ENCODE measurements at regions not wholly inside any gene's neighbourhood (a gene's known extent, or its start where the extent isn't known, plus 50 kb on each side); places are given as distances from the start of the nearest gene placed in this dataset.
A peak's percentile ranks its signal among the peaks of the same experiment; 100 is the strongest.

DNA sequence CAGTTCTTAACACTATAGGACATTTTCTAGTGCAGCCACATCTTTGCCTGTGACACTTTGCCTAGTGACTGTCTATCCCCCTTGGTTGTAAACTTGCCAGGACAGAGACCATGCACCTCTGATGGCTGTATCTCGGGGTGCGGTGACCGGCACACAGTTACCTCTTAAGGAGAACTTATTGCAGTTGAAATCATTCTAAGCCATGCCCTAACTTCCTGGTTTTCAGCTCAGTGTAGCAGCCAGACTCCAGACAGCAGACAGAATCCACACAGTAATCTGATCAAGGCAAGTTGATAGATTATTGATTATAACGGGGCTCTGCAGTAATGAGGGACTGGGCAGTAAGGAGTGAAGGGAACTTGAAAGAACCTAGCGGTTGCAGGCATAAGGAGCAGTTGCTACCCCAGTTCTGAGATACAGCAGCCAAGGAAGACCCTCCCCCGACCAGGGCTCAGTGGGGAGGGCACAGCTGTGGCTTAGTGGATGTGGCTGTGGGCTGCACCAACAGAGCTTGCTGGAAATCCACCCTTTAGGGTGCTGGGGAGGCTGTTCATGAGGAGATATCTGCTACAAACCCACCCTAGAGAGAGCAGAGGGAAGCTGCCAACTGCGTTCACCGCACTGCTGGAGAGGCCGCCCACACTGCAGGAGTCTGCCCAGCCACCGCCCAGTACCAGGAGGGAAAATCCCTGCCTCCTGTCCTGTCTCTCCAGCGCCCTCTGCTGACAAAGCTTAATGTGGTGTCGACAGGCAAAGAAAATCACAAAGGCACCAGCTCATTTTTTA, 58.2 kb upstream of the BEGAIN start:
- Histone ChIP-seq H3K27me3 (no peaks in the 10 kb centered on the region), H3K4me1 (peaks cover 8 to 25% (median 14%) of the 10 kb centered on the region in 4 donors), H3K36me3 (no peaks in the 10 kb centered on the region), H3K9me3 (no peaks in the 10 kb centered on the region), H3K4me3 (no peak overlapping the region), H3K27ac (no peak overlapping the region)
- intact Hi-C loops (cut with DNase I; ENCODE audit: low total_unique reads), result no loop called here
- in situ Hi-C loops (cut with MboI; ENCODE audit: low pct_ligation_motif_present in 1 of 4, low pct_unique_long_range_greater_than_20kb in 1 of 4, low sequenced_read_pairs in 3 of 4), result loop anchor here (10.0 to 25.0 kb wide), 4 partner anchors 121 to 383 kb away; no protein-coding TSS in a partner anchor
- TF ChIP-seq POLR2A (IDR thresholded peaks at IDR 0.05), result no peak
- TF ChIP-seq, protein P1, sequence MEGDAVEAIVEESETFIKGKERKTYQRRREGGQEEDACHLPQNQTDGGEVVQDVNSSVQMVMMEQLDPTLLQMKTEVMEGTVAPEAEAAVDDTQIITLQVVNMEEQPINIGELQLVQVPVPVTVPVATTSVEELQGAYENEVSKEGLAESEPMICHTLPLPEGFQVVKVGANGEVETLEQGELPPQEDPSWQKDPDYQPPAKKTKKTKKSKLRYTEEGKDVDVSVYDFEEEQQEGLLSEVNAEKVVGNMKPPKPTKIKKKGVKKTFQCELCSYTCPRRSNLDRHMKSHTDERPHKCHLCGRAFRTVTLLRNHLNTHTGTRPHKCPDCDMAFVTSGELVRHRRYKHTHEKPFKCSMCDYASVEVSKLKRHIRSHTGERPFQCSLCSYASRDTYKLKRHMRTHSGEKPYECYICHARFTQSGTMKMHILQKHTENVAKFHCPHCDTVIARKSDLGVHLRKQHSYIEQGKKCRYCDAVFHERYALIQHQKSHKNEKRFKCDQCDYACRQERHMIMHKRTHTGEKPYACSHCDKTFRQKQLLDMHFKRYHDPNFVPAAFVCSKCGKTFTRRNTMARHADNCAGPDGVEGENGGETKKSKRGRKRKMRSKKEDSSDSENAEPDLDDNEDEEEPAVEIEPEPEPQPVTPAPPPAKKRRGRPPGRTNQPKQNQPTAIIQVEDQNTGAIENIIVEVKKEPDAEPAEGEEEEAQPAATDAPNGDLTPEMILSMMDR (IDR thresholded peaks at IDR 0.05), result peak; percentile 70 to 91 (median 80)
- DNase-seq, result peak; percentile 93
- 26% methylated on average over 12 of the region's 12 CpGs; no CpG with 5 or more reads in 1 of the 2 donors for WGBS, 2 donors (ENCODE audit: low coverage in 1 of 2)

DNA sequence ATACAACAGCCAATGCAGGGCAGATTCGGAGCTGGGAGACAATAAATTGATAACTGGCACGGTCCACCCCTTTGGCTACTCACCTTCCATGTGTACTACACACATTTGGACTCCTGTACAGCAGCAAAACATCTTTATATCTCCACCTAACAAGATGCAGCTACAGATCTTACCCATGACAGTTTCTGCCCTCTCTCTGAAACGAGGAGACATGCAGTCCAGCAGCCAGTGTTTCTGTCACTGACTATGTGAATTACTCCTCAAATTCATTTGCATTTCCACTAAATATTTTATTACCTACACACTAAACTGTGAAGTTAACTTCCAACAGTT, 58.7 kb upstream of the BEGAIN start:
- peaks cover 8 to 20% (median 14%) of the 10 kb centered on the region in 4 donors for H3K4me1 ChIP-seq
- intact Hi-C loops (cut with DNase I; ENCODE audit: low total_unique reads) (no loop called here), in situ Hi-C loops (cut with MboI; ENCODE audit: low pct_ligation_motif_present in 1 of 4, low pct_unique_long_range_greater_than_20kb in 1 of 4, low sequenced_read_pairs in 3 of 4) (loop anchor here (10.0 to 25.0 kb wide), 4 partner anchors 121 to 384 kb away; no protein-coding TSS in a partner anchor)
- 34 to 100% methylated on average over 1 to 3 of the region's 3 CpGs for WGBS, 2 donors (ENCODE audit: low coverage in 1 of 2)
- H3K36me3 ChIP-seq, result no peaks in the 10 kb centered on the region
- H3K9me3 ChIP-seq, result no peaks in the 10 kb centered on the region
- no peak for DNase-seq
- TF ChIP-seq EP300 (IDR thresholded peaks at IDR 0.05; ENCODE audit: low read depth), result no peak
- no peak for TF ChIP-seq POLR2AphosphoS5 (IDR thresholded peaks at IDR 0.05)
- TF ChIP-seq, protein P1 (IDR thresholded peaks at IDR 0.05), result no peak
- TF ChIP-seq POLR2A (IDR thresholded peaks at IDR 0.05), result no peak
- H3K27me3 ChIP-seq, result no peaks in the 10 kb centered on the region
- no peak overlapping the region for H3K27ac ChIP-seq
- no peak overlapping the region for H3K4me3 ChIP-seq

DNA sequence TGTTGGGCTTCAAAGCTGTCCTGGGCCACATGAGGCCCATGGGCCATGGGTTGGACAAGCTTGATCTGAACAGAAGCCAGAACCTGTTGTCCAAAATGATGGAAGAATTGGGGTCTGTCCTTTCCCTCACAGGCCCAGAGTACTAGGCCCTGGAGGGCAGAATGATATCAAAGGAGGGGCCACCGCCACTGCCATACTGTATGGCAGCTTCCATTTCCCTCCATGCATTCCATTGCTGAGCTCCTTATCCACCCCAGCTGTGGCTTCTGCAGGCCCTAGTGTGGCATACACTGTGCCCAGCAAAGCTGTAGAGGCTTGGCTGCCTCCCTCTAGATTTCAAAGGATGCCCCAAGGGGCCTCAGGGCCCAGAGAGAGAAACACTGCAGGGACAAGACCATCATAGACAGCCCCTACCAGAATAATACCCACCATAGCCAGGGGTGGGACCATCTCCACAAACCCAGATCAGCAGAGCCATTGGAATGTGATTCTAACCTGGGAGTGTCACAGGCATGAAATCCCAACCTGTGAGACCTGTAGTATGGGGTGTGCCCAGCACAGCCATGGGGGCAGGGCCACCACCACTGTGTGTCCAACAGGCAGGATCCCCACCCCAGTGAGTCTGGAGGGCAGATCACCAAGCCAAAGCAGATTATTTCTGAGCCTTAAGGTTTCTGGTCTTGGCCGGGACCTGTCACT, 61.4 kb upstream of the BEGAIN start:
- H3K4me3 ChIP-seq, result no peak overlapping the region
- peak overlapping the region; percentile 52 to 80 (median 70) for H3K27ac ChIP-seq
- H3K9me3 ChIP-seq, result no peaks in the 10 kb centered on the region
- H3K4me1 ChIP-seq, result peaks cover 8 to 16% (median 14%) of the 10 kb centered on the region in 4 donors
- H3K27me3 ChIP-seq, result peaks cover under 1% of the 10 kb centered on the region
- peak; percentile 61 for DNase-seq
- TF ChIP-seq POLR2AphosphoS5 (IDR thresholded peaks at IDR 0.05) (no peak), POLR2A (IDR thresholded peaks at IDR 0.05) (no peak), EP300 (IDR thresholded peaks at IDR 0.05; ENCODE audit: low read depth) (no peak)
- TF ChIP-seq, protein P1 (IDR thresholded peaks at IDR 0.05), result no peak
- in situ Hi-C loops (cut with MboI; ENCODE audit: low pct_ligation_motif_present in 1 of 4, low pct_unique_long_range_greater_than_20kb in 1 of 4, low sequenced_read_pairs in 3 of 4), result loop anchor here (10.0 to 25.0 kb wide), 4 partner anchors 124 to 386 kb away; no protein-coding TSS in a partner anchor
- 40 to 81% methylated on average over 1 to 2 of the region's 2 CpGs for WGBS, 2 donors (ENCODE audit: low coverage in 1 of 2)
- intact Hi-C loops (cut with DNase I; ENCODE audit: low total_unique reads), result no loop called here
- H3K36me3 ChIP-seq, result no peaks in the 10 kb centered on the region

DNA sequence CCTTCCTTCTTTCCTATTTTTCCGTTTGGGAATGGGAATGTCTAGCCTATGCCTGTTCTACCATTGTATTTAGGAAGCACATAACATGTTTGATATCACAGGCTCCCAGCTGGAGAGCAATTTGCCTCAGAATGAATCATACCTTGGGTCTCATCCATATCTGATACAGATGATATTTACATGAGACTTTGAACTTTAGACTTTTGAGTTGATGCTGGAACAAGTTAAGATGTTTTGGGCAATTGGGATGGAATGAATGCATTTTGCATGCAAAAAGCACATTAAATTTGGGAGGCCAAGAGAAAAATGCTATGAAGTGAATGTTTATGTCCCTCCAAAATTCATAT, 61.9 kb upstream of the BEGAIN start:
- in situ Hi-C loops (cut with MboI; ENCODE audit: low pct_ligation_motif_present in 1 of 4, low pct_unique_long_range_greater_than_20kb in 1 of 4, low sequenced_read_pairs in 3 of 4) (loop anchor here (10.0 to 25.0 kb wide), 4 partner anchors 124 to 387 kb away; no protein-coding TSS in a partner anchor), intact Hi-C loops (cut with DNase I; ENCODE audit: low total_unique reads) (no loop called here)
- H3K36me3 ChIP-seq, result no peaks in the 10 kb centered on the region
- 20 to 25% methylated on average over 1 of the region's 1 CpG for WGBS, 2 donors (ENCODE audit: low coverage in 1 of 2)
- no peak for DNase-seq
- peaks cover 6% of the 10 kb centered on the region for H3K27me3 ChIP-seq
- no peak overlapping the region for H3K4me3 ChIP-seq
- H3K4me1 ChIP-seq, result peaks cover 8 to 16% (median 14%) of the 10 kb centered on the region in 4 donors
- peak overlapping the region; percentile 52 to 80 (median 70) for H3K27ac ChIP-seq
- no peaks in the 10 kb centered on the region for H3K9me3 ChIP-seq
- TF ChIP-seq POLR2AphosphoS5 (IDR thresholded peaks at IDR 0.05) (peak in 1 of 3 donors; percentile 54), EP300 (IDR thresholded peaks at IDR 0.05; ENCODE audit: low read depth) (no peak), POLR2A (IDR thresholded peaks at IDR 0.05) (no peak)
- TF ChIP-seq, protein P1 (IDR thresholded peaks at IDR 0.05), result no peak

All from transverse colon (tissue), 4 donors.